Myocyte (in vitro differentiated cells): ENCODE measurements at regions not wholly inside any gene's neighbourhood (a gene's known extent, or its start where the extent isn't known, plus 50 kb on each side); places are given as distances from the start of the nearest gene placed in this dataset.

Experiments
- DNase-seq: peaks from one replicate; pipeline ENCODE4 v3.0.0-alpha.2; 2012; ENCODE audit warnings: low read depth

DNA sequence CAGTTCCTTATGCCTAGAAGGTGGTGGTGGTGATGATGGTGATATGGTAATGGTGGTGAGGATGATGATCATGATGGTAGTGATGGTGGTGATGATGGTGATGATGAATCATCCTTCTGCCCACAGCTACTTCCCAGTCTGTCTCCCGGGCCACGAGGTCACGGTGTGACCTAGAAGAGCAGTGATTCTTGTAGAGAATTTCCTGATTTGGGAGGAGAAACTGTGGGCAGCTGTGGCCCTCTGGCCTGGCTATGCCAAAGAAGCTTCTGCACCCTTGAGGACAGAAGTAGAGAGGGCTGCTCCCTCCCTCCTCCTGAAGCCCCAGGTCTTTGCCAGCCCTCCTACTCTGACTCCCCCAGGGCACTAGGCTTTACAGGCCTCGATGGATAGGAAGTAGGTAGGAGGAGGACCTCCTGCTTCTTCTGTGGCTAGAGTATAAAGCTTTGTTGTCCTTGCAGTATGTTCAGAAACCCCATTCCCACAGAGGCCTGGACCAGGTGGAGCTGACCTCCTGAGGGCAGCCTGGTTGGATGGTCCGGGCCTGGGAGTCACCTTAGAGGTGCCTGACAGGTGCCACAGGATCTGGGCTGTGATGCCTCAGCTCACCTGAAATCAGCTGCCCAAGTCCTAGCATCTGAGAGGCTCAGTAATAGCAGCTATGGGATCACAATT lies 57.9 kb upstream of the EPAS1 start:
- no peak for DNase-seq

DNA sequence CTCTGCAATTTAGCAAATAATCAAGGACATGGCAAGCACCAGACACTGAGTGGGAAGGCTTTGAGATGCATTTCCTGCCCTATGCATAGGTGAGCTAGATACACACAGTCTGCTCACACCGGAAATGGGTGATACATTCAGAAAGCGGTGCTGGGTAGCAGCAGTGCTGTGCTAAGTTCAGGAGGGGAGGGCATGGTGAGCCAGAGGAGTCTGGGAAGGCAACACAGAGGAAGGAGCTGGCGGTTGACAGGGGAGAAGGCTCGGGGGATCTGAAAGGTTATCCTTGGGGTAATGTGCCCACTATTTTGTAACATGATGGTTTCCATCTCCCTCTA lies 57.4 kb upstream of the EPAS1 start:
- no peak for DNase-seq

DNA sequence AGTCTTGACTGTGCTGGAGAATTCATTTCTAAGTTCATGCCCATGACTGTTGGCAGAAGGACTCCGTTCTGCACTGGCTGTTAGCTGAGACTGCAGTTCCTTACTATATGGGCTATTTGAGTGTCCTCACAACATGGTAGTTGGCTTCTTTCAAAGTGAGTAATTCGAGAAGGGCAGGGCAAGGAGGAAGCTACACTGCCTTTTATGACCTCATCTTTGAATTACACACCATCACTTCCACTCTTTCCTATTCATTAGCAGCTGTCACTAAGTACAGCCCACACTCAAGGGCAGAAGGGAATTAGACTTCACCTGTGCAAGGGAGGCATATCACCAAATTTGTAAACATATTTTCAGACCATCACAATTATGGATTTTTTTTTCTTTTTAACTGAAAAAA lies 55.9 kb upstream of the EPAS1 start:
- peak; percentile 65 for DNase-seq

DNA sequence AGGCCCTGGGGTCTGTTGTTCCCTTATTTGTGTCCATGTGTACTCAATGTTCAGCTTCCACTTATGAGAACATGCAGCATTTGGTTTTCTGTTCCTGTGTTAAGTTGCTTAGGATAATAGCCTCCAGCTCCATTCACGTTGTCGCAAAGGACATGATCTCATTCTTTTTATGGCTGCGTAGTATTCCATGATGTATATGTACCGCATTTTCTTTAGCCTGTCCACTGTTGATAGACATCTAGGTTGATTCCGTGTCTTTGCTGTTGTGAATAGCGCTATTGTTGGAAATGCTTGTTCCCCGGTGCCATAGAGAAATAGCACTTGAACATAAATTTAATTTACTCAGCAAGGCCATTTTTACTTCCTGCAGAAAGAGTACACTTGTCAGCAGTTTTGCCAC lies 51.3 kb upstream of the EPAS1 start:
- no peak for DNase-seq

GRCh38 chr2:46246790-46247189 lies 50.4 kb upstream of the EPAS1 start:
- DNase-seq: no peak
